Islet precursor cell (in vitro differentiated cells): ENCODE measurements at regions not wholly inside any gene's neighbourhood (a gene's known extent, or its start where the extent isn't known, plus 50 kb on each side); places are given as distances from the start of the nearest gene placed in this dataset.

Experiments used
- DNase-seq: peaks from one replicate; pipeline ENCODE4 v3.0.0-alpha.2; 2018

GRCh38 chr13:76792731-76793347 lies 93.4 kb downstream of the KCTD12 start:
- DNase-seq = no peak

DNA sequence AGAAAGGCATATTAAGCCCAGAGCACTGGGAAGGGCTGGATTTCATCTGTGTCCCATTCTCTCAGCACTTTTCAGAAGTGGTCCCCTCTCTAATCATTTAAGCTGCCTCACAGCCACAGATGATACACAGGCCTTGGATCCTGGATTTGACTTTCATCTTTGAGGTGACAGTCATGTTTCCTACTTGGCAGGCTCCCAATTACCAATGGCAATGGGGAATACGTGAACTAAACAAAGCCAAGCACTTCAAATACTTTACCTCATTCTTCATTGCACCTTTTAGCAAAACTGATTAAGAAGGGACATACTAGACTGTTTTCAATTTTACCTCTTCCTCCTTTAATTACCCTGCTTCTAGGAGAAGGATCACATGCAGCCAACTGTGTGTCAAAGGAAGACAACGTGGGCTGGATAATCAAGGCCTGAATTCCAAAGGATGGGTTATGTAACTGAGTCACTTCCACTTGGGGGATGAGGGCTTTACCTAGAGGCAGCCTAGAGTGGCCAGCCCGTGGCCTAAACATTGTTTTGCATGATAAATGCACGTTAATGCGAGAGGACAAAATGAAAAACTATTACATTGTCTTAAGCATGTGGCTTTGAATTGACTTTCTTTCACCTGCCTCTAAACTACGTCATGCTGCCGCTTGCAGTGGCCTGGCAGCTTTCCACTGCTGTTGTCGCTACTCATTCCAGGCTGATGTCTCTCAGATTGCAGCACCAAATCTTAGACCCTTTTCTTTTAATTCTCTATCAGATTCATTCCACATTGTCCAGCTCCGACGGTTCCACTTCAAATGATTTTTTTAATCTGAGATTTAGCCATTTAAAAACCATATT lies 95.0 kb downstream of the KCTD12 start:
- DNase-seq = no peak

DNA sequence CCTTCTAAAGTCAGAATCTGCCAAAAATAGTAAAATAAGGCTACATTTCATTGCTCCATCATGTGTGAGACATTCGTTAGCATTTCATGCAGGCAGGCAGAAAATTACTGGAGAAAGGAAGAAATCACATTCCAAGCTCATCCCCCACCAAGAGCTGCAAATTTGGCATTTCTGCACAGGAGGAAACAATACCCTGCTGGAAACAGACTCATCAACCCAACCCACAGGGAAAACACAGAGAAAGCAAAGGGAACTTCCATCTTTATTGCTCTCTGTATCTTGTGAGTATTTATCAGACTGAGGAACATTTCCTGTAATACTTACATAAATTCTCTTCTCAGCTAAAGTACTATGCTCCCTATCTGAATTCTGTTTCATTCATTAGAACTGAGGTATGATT lies 95.7 kb downstream of the KCTD12 start:
- no peak for DNase-seq

DNA sequence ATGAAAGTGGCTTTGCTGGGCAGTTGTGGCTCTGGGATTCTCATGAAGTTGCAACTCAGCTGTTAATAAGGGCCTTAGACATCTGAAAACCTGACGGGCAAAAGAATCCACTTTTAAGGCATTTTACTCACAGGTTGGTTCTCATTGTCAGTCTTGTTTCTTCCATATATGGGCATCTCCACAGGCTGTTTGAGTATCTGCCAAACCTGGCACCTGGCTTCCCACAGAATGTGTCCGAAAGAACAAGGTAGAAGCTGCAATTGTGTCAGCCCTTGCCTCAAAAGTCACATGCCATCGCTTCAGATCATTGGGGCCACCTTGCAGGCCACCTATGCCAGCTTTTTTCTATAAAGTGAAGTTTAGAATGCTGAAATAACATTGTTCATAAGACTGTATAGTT lies 102.4 kb downstream of the KCTD12 start:
- DNase-seq = peak; percentile 67

GRCh38 chr13:76778853-76779252 lies 107.4 kb downstream of the KCTD12 start:
- no peak for DNase-seq

DNA sequence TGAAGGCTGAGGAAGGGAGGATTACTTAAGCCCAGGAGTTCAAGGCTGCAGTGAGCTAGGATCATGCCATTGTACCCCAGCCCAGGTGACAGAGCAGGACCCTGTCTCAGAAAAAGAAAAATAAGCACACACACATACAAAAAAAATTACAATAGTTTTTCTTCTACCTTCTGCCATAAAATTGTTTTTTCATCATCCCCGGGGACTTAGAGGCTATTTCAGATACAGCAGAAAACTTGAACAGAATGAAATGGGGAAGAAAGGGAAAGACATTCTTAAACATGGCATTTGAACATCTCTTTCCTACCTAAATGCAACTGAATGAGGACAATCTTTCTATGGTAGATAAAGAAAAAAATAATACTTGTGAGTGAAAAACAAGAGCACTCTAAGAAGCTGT lies 109.1 kb downstream of the KCTD12 start:
- DNase-seq = no peak

- DNase-seq = no peak
Measured at GRCh38 chr13:76775088-76775740, 111.0 kb downstream of the KCTD12 start.

- DNase-seq = no peak
Measured at GRCh38 chr13:76773448-76774094, 112.6 kb downstream of the KCTD12 start.

DNA sequence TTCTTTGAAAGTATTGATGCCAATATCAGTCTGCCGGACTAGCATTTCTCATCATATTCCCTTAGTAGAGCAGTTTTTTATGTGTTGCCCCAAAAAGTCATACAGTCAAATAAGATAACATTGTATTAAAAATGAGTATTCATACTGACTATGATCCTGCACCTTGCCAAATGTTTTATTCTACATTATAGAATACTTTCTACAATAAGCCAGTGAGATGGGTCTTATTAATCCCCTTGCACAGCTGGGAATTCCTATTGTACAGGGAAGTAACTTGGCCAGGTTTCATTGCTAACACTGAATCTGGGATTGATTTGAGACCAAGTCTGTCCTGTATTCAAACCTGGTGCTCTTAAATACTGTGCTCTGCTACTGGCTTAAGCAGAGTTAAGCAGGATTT lies 114.0 kb downstream of the KCTD12 start:
- DNase-seq = no peak

DNA sequence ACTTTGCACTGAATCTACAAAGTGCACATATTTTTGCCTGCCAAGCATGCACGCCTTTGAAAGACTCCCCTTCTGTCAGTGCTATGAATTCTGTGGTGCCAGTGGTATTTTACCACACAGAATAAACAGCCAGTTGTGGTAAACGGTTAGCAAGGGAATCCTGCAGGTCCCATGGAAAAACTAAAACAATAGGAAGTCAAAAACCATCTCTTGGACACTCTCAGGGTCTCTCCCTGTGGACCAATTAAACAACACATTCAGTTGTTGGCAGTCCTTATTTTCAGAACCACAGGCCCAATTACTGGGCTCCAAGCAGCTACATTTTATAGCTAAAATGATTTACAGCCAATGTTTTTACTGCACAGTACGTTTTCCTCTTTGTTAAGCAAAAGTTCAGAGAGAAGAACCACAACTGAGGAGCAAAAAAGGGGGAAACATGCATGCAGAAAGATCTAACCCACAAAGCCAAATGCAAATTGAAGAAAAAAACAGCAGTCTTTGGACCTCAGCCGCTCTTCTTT lies 116.9 kb downstream of the KCTD12 start:
- DNase-seq = no peak

DNA sequence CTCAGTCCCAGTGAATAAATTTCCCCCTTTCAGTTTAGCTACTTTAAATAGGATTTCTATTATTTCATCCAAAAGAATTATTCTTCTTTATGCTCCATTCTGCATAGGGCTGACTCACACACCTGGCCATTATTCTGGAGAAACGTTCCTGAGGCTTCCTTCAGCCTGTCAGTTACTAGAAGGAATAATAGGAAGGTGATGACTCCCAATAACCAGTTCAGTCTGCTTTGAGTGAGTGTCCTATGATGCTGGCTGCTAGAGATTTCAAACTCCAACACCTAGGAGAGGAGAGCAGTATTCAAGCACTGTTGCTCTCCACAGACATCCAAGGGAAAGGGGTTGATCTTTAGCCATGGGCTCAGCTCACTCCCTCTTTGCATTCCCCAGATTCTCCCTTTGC lies 117.8 kb downstream of the KCTD12 start:
- no peak for DNase-seq

DNA sequence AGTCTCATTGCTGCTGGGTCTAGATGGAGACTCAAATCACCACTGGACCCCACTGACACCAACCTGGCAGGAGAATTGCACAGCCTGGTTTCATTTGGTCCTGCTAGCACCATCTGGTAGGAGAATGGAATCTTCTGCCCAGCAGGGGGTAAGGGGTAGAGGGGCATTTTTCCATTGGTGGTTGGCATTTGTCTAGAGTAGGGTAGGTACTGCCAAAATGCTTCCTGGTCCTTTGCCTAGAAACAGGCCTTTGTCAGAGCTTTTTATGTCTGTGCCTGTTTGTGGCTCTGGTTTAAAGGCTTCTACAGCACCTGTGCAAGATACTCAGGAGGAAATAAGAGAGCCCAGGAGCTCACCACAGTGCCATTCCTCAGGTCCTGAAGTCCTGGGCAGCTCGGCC lies 121.3 kb downstream of the KCTD12 start:
- no peak for DNase-seq

DNA sequence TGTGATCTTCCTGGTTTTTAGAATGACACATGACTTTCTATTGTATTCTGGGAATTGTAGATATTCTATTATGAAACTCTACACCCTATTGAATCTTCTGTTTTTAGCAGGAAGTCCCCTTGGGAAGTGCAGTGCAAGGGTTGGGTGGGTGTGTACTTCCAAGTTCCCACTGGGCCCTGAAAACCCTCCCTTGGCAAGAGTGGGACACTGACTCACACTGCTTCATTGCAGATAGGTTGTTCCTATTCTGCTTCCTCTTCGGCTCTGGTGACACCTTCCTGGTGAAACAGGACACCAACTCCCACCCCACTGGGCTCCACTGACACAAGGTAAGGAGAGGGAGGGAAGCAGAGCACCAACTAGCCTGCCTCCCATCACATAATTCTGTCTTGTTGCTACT lies 121.8 kb downstream of the KCTD12 start:
- no peak for DNase-seq

DNA sequence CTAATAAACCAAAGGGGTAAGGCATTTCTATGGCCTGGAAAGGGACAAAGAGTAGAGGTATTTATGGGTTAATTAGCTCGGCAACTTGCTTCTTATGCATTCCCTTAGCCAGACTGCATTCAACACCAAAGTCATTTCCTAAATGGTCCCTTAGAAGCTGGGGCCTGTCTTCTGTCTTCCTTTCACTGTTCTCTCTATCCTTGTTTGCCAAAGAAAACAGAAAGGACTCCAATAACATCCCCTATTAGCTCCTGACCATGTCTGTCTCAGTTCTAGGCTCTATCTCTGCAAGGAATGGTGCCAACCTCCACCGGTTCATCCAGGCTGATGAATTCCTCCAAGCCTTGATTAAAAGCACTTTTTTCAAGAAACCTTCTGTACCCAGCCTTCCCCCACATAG lies 123.5 kb downstream of the KCTD12 start:
- peak; percentile 71 for DNase-seq

DNA sequence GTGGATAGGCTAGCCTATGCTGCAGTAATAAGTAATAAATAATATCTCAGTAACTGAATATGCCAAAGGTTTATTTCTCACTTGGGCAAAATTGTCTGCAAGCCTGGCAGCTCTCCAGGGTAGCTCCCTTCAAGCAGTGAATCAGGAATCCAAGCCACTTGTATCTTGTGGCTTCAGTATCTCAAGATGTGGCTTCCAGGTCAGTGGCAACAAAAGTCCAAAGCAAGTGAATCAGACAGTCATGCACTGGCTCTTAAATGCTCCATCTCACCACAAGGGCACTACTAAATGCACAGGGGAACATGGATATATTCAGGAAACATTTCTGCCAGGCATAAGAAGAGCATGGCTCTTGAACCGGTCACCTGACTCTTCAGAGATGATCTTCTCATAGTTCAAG lies 126.3 kb downstream of the KCTD12 start:
- no peak for DNase-seq

DNA sequence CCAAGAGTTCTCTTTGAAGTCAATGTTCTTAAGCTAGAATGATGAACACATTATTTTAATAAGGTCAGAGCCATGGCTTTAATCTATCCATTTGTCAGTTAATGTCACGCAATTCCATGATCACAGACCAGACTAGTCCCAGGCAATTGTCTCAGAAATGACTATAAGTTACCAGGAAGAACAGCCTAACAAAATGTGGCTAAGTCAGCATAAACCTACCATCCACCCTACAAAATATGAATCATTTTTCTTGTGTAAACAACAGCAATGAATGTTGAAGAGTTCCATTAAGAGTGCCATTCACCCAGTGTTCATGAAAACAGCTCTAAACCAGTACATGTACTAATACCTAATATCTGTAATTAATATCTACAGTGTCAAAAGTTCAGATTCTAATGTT lies 127.5 kb downstream of the KCTD12 start:
- no peak for DNase-seq

DNA sequence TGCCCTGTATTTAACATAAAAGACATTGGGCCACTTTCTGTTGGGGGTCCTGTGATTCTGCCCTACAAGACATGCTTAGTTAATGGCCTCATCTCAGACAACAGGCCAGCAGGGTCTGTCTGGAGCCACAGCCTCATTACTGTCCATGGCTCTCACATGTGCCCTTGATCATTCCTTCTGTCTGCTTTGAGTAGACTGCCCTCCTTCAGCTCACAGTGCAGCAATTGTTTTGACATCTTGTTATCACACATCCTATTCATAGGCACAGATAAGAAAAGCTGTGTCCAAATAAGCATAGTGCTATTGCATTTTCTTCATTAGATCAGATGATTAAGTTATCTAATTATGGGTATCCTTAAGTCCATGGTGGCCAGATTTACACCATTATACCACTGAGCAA lies 127.9 kb downstream of the KCTD12 start:
- DNase-seq = peak; percentile 90

DNA sequence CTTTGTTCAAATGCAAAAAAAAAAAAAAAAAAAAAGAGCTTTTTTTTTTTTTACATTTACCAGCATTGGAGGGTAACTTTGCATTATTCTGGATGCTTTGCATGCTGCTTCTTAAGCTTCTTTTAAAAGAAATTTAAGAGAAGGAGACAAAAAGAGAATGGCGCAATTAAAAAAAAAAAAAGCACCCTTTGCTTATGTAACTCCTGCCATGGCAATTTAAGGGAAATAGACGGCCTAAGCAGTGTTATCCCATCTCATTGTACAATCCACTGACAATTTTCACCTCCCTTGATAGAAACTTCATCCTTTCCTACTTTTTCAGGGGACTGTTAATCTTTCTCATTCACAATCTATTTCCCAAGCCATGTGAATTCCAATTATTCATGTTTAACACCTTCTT lies 129.8 kb downstream of the KCTD12 start:
- no peak for DNase-seq

GRCh38 chr13:76754414-76754813 lies 131.8 kb downstream of the KCTD12 start:
- no peak for DNase-seq

- no peak for DNase-seq
Measured at GRCh38 chr13:76751278-76751677, 134.9 kb downstream of the KCTD12 start.

DNA sequence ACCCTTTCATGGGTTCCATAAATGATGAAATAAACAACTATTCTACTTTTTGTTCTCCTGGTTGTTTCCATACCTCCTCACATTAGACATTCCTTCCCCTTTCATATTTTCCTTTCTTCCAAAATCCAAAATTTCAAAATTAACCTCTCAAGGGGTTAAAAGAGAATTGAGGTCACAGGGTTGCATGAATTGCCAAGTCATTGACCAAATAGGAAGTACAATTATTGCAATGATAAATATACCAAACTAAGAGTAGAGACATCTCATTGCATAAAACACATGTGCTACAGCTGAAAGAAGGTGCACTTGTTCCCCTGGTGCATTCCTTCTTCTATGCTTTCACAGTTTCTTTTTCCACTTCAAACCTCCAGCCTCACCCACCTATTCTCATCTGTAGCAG lies 136.1 kb downstream of the KCTD12 start:
- DNase-seq = no peak

DNA sequence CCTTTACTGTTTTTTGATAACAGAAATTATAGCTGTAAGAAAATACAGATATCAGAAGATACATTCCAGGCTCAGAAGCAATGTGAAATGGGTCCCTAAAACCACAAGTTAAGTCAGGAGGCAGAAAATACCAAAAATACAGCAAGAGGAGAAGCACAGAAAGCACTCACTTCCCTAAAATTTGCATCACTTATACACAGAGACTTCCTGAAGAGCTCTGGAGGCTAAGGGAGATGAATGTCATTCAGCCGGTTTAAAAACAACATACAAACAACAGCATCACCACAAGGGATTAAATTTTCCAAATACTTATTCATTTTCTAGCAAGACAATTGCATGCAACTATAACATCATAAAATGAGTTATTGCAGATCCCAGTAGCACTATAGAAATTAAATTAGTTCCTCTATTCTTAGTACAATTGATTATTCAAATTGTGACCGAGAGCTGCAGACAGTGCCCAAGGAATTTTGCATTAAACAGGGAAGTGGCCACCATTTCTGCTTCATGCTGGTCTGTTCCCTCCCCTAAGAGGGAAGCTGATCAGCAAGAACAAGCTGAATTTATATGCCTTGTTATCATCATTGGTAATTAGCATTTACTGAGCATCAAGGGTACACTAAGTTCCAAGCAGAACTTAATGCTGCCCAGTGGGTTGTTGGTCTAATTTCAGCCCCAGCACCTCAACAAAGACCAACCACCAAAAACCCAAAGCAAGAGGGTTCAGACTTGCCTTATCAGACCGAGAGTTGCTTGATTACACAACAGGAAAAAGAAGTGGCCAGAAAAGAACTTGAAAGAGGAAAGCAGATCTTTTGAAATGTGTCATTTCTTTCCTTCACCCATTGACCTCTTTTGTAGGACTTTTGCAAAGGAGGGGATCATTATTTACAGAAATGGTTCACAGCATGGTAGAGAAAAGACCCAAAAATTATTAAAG lies 140.7 kb downstream of the KCTD12 start:
- DNase-seq = no peak
